HG03159 (cell line): ENCODE measurements at regions not wholly inside any gene's neighbourhood (a gene's known extent, or its start where the extent isn't known, plus 50 kb on each side); places are given as distances from the start of the nearest gene placed in this dataset.

ENCODE experiments used
- ATAC-seq: cut with Tn5 transposase; IDR thresholded peaks from one replicate; pipeline ENCODE4 v1.9.1; 2021; ENCODE audit warnings: mild to moderate bottlenecking, moderate library complexity; ENCODE audit not compliant: unreplicated experiment

DNA sequence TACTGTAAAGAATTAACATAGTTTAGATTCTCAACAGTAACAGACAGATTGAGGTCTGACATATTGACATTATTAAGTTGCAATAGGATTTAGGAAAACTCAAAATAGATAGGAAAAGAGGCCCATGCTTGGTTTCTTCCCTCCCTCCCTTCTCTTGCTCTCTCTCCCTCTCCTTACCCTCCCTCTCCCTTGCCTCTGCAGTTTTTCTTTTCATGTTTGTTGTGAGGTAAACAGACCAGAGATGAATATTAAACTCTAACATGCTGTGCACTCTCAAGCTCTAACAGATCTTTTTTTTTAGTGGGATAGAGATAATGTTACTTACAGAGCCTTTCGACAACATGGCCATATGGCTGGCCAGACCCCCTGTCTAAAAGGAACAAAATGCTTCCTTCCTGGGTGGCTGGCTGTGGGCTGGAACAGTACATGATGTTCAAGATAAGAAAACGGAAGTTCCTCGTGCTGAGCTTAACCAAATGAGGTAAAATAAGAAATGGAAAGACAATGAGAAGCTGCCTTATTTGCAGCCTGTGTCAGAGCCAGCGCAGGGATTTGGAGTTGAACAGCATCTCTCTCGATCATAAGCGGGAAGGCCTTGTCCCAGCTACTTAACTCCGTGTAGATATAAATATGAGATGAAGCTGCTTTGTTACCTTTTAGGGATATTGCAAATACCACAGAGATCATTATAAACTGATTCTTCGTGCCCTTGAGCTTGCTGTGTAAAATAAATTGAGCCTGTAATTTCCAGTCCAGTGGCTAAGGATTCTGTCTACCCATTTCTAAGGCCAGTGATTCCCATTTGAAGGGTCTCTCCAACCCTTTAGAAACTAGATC is 391.9 kb upstream of the NPVF start:
- ATAC-seq: no peak

DNA sequence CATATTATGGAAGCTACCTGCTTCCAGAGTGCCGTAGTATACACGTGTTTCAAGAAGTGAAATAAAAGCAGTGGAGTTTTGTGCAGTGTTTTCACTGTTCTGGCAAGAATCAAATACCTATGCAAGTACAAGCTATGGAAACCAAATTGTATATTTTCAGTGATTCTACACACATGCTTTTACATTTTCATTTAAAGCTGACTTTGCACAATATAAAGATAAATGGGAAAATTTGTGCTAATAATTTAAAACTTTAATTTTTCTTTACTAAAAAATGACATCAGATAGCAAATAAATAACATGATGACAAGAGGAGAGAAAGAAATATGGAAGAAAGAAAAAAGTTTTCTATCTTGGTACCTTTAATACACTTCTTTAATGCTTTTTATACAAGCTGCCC is 393.7 kb upstream of the NPVF start:
- ATAC-seq: no peak

DNA sequence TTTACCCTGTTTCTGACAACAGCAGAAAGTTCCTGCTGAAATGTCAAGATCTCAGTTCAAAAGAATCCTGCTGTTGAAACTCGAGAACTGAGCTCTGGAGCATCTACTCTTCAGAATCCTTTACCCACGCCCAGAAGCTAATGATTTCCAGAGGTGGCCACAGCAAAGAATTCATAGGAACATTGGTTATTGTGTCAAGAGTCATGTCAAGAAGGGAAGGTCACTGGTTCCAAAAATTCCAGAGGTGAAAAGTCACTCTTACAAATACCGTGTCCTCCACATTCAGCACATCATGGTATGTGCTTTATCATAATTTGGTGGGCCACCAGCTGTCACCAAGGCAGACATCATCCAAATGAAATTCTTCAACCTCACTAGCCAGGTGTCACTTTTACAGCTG is 394.4 kb upstream of the NPVF start:
- no peak for ATAC-seq

DNA sequence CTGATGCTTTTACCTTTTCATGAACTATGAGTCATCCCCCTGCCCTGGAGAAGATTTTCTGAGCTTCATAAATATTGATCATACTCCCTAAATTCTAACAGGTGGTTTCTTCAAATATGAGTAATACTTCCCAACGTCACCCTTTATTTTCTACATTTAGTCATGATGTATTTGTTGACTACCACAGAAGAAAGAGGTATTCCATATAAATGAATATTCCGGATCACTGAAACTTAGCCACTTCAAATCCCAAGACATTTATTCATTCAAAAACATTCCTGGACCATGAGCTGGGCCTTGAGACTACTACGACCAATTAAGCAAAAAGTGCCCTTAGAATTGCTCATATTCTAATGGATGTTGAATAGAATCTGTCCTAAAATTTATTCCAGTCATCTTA is 395.8 kb upstream of the NPVF start:
- ATAC-seq: no peak

DNA sequence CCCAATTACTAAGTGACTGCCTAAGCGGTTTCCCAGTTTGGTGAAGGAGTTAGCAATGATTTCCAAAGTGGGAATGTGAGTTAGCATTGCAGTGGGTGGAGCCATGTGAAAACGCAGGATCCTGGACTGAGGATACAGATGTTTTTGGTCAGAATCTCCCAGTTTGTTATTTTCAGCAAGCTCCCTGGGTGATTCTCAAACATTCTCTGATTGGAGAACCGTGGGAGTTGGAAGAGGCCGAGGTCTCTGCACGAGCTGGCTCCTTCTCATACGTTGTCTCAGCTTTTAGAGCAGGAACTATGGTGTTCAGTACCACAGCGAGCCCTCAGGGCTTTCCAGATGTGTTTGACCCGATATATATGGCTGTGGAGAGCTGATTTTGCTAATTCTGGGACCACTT is 396.5 kb upstream of the NPVF start:
- ATAC-seq: no peak

DNA sequence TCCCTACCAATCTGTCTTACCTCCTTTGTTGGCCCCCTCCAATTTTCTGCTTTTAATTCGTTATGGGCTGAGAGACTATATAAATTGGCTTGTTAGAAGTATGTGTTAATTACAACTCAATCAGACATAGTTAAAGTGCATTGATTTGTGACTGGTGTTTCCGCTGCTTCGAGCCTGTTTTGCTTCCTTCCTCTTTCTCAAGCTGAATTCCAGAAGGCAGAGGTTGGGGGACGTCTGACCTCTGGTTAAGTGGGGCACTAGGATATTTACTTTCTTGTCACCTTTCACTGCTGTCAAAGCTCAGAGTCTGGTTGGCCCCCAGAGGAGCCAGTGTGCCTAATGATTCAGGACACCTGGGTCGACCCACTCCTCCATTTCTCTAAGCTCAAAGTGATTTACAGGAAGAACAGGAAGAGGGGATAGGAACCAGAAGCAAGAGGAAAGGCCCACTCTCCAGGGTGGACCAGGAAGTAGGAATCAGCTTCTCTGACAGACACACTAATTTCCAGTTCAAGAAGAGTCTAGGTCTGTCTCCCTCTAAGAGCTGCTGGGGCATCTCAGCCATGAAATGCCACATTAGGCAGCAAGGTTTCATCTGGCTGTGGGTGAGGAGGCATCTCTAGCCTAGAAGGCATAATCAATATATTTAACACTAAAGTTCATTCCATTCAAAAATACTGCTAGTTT is 397.2 kb upstream of the NPVF start:
- no peak for ATAC-seq

DNA sequence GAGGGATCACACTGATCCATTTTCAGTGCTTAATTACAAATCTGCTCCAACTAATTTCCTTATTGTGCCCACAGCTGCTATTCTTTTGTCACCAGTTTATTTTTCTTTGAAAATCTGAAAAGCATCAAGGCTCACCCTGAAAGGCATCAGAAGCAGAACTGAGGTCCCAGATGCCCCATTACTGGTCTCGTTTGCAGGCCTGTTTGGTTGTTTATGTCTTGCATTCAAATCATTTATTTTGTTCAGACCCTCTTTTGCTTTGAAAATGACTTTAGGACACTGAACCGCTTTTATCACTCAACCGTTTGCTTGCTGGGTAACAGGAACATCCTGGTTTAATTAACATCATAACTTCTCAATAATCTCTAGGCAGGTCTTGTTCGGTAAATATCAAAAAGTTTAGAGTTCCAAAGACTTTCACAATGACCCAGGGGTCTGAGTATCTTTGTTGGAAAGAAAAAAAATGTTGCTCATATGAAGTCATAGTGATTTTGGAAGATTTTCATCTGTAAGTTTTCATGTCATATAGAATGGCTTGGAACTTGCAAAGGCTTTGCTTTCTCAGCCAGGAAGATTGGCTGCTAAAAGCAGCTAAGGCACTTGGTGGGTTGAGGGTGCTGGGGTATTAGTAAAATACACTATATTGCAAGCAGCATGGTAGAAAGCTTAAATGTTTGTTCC is 398.3 kb upstream of the NPVF start:
- ATAC-seq: no peak

DNA sequence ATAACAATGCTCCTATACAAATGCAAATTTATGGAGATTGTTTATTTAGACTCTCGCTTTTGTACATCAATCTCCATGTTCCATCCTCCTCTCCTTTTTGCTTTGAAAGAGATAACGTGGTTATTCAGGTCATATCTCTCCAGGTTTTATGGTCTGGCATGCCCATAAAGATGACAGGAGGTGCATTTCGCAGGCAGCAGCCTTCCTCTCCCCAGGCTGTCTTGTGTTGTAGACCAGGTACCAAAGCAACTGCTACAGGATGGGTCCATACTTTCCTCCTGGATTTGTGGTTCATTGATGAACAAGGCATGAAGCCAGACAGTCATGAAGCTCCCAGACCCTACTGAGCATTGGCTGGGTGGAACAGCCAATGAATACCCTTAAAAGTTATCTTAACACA is 400.2 kb upstream of the NPVF start:
- ATAC-seq: no peak

DNA sequence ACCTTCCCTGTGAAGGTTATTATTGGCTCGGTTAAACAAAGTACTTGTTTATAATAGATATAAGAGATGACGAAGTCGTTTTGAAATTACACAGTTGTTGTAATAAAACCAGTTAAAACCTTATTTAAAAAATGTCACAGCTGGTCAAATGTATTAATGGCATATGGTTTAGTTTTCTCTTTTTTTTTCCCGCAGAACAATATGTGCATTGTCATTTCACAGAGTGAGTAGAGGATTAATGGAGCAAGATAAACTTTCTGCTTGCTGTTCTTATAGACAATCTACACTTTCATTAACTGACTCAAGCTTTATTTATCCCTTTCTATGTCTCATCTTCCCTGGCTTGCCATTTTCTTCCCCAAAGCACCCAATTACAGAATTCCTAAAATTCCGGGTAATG is 404.3 kb upstream of the NPVF start:
- ATAC-seq: no peak

DNA sequence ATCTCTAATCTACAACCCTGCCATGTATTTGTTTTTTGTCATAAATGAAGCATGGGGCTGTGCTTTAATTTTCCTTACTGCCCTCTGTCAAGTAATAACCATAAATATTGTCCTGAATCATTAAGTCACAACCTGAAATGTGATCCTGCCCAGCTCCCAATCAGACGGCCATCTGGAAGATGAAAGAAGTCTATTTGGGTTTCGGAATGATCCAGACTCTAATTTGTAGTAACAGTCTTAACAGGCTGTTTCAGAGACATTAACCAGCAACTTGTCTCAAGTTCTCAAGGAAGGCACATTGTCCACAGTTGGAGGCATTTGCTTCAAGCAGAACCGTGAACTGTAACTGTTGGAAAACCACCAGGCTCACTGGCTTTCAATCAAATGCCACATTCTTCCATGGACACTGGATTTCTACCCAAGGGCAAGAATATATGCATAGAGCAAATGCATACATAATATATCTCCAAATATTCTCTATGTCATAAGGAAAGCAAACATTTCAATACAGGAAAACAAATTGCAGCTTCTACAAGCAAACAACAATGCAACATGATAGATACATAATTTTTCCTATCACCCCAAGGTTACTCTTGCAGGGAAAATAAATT is 405.2 kb upstream of the NPVF start:
- no peak for ATAC-seq

DNA sequence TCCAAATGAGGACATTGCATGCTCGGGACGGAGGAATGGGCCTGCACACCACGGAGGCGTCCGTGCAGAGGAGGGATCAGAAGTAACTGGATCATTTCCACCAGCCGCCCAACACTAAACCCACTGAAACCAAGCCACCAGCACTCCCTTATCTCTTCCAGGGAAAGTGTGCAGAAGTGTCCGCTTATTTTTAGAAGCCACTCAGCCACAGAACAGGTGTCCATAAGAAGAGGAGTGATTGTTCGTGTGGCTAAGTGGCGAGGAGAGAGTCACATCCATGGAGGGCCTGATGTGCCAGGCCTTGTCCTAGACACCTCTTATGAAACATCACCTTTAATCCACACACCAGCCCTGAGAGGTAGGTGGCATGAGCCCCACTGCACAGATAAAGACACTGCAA is 407.9 kb upstream of the NPVF start:
- no peak for ATAC-seq

DNA sequence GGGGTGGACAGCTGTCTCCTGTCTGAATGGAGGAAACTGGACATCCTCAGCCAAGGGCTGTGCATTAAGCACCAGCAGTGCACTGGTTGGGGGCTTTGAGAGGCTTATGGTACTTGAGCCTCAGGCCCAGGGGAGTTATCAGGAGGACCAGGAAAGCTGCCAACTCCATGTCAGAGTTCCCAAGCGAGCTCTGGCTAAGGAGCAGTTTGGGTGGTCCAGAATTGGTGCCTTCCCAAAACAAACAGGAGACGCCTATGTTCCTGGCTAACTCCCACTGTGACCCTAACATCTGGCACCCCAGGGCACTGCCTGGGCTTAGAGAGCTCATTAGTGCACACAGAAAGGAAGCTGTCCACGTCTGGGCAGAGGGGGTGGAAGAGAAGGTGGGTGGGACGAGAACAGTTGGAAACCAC is 408.6 kb upstream of the NPVF start:
- ATAC-seq: no peak

DNA sequence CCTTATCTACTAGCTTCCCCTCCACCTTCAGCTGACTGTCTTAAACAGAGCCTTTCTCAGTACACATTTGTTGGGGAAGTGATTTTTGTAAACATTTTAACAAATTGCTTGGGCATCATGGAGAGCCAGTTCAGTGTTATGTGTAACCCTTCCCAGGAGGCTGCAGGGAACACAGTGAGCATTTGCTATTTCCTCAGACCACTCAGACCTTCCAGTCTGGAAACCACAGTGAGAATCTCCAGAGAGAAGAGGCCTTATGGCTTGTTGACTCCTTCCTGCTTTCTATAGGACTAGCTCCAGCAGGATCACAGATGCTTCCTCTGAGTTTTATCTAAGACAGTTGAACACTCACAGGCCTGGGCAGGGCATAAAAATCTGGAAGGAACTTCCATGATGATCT is 409.8 kb upstream of the NPVF start:
- ATAC-seq: no peak

DNA sequence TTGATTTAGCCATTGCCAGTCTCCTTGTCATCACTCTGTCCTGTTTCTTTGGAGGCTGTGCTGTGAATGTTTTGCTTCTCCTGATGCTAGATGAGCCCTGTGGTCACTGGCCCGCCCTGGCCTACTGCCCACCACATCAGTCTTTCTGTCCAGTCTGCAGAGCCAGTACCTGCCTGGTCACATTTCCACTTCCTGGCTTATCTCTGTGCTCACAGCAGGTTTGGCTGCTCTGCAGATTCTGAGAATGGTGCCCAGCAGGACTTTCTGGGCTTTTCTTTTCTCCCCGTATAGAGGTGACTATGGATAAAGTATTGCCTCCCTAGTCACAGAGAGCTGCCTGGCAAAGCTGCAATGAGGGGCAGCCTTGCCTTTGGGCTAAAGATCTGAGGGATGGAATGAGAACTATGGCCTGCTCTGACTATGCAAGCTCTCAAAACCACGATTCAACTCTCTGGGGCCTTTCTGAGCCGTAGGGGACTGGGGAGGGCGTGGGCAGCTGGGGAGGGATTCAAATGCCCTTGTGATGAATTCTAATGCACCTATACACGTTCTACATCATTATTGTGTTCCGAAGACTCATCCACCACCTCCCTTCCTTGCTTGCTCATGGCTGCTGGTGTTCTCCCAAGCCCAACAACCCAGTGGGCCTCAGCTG is 410.4 kb upstream of the NPVF start:
- no peak for ATAC-seq

DNA sequence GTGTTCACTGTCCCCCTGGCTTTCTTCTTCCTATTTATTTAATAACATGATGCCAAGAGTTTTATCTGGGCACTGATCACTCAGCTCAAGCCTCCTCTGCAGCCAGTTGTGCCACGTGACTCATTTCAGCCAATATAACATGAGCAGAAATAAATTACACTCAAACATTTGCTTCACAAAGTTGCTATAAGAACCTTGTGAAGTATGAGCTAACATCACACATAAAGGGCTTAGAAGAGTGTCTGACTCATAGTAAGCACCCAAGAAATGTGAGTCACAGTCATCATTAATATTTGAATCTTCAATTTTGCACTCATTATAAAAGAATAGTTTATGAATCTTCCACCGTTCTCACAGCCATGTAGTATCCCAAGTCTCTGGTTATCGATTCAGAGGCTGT is 414.6 kb upstream of the NPVF start:
- no peak for ATAC-seq

DNA sequence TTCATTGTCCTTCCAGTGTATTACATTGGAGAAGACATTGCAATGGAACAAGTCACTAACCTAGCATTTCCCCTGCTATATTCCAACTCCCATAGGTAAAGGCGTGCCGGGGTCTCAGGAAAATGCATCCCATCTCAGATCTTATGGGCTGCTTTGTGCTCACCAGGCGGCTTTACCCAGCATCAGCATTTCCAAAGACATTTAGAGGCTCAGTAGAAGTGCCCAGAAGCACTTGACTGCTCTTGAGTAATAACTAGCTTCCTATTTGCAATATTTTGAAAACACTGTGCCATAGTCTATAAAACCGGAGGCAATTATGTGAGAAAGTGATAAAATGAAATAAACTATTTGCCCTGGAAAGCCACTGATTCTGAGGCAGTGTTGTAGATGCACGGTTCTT is 415.0 kb upstream of the NPVF start:
- no peak for ATAC-seq

DNA sequence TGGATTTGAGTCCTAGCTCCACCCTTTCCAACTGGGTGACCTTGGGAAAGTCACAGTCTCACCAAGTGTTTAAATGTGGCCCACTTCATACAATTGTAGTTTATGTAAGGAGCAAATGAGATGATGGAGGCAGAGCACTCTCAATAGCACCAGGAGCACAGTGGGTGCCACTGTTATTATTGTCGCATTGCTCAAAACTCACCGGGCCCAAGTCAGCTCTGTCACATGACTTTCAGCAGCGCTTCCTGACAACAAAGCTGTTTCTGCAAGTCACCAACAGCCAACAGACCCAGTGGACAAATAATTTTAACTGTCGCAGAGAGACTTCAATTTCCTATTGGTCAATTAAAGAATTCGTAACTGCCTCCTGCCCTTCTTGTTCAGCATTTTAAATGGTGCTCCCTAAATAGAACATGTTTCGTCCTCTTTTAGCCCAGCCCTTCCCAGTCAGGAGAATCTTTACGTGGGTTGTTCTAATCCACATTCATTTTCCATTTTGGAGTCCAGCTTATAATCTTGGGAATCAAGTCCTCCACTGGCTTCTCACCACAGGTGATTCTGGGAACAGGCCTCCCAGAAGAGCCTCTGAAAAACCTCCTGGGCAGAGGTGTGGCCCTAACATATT is 415.6 kb upstream of the NPVF start:
- ATAC-seq: no peak

DNA sequence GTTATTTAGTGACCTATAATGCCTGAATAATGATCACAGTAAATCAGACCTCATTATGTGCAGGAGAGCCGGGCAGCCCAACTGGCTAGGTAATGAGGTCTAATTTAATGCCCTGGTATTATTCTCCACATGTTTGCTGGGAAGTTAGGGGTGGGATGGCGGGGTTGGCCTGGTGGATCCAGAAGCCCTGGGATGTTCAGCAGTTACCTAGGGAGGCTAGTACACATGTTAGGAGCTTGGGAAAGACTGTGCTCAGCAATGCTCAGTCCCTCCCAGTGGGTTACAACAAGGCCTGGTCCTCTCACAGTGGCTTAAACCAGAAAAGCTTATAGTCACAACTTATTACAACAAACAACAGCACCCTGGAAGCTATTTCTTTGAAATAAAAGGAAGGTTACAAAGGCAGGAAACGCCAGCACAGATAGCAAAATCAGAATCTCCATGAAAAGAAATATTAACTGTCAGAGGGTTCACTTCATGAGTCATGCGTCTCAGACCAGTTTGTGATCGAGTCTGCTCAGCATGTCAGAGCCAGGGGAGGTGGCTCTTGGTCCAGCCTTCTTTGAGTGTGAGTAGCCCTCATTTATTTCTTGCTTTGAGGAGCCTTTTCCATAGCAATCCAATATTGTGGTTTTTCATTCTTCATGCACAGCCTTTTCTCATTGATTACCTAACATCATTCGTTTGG is 418.6 kb upstream of the NPVF start:
- ATAC-seq: no peak

DNA sequence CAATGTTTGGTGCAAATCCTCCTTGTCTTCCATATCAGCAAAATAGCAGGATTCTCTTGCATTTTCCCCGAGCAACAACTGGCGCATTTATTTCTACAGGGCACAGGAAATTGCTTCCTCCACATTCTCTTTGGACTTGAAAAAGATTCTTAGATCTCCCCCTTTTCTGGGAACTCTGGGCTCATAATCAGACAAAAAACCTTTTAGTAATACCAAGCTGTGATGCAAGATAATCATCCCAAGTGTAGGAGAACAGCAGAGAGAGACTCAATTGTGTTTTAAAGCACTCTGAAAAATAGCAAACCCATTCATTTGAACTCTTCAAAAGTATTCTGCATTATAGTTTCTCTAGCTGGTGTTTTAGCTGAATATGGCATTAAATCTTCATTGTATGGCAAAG is 419.6 kb upstream of the NPVF start:
- no peak for ATAC-seq

DNA sequence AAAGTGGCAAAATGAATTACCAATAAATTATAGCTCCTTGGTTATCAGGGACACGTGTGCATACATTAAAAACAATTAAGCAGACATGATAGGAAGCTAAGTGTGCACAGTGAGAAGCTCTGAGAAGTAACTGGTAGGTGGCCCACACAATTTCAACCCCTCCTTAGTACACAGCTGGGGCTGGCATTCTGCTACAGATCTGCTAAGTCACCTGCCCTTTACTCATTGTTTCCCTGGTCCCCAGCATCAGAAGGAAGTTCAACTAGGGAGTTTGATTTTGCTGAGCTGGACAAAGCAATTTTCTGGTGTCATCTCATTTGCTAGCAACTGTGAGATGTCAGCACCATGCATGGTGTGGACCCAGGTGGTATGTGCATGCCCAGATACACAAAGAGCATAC is 424.1 kb upstream of the NPVF start:
- ATAC-seq: no peak
